HG02943 (cell line): ENCODE measurements at regions not wholly inside any gene's neighbourhood (a gene's known extent, or its start where the extent isn't known, plus 50 kb on each side); places are given as distances from the start of the nearest gene placed in this dataset.
"Not testable (repeated sequence)": the region's sequence is repeated elsewhere in the genome, so short reads cannot be mapped to it uniquely, and the experiment has no call there.

Experiments used
- ATAC-seq: cut with Tn5 transposase; IDR thresholded peaks from one replicate; pipeline ENCODE4 v1.9.1; 2021; ENCODE audit warnings: mild to moderate bottlenecking, low read depth, moderate library complexity; ENCODE audit not compliant: unreplicated experiment

GRCh38 chr10:21041763-21042458, 144.8 kb upstream of the NEBL start:
- no peak for ATAC-seq

GRCh38 chr10:21039721-21040120, 142.6 kb upstream of the NEBL start:
- ATAC-seq: no peak

GRCh38 chr10:21036757-21037156, 139.6 kb upstream of the NEBL start:
- ATAC-seq: no peak

GRCh38 chr10:21034770-21035169, 137.7 kb upstream of the NEBL start:
- ATAC-seq: not testable (repeated sequence)

- no peak for ATAC-seq
Measured at GRCh38 chr10:21034241-21034640, 137.1 kb upstream of the NEBL start.

- ATAC-seq: no peak
Measured at GRCh38 chr10:21032587-21033319, 135.6 kb upstream of the NEBL start.

GRCh38 chr10:21031232-21031795, 134.2 kb upstream of the NEBL start:
- no peak for ATAC-seq

GRCh38 chr10:21030091-21030490, 133.0 kb upstream of the NEBL start:
- no peak for ATAC-seq

- no peak for ATAC-seq
Measured at GRCh38 chr10:21022821-21023220, 125.7 kb upstream of the NEBL start.

GRCh38 chr10:21021843-21022594, 124.9 kb upstream of the NEBL start:
- ATAC-seq: no peak

GRCh38 chr10:21021231-21021630, 124.1 kb upstream of the NEBL start:
- ATAC-seq: no peak

GRCh38 chr10:21020545-21020944, 123.4 kb upstream of the NEBL start:
- ATAC-seq: no peak

- ATAC-seq: no peak
Measured at GRCh38 chr10:21019436-21019835, 122.3 kb upstream of the NEBL start.

GRCh38 chr10:21015851-21016250, 118.7 kb upstream of the NEBL start:
- ATAC-seq: no peak

GRCh38 chr10:21014141-21014540, 117.0 kb upstream of the NEBL start:
- no peak for ATAC-seq

GRCh38 chr10:21011433-21012018, 114.4 kb upstream of the NEBL start:
- ATAC-seq: no peak

- no peak for ATAC-seq
Measured at GRCh38 chr10:21010615-21011014, 113.5 kb upstream of the NEBL start.

GRCh38 chr10:21003240-21003822, 106.2 kb upstream of the NEBL start:
- ATAC-seq: no peak

- ATAC-seq: no peak
Measured at GRCh38 chr10:21002091-21002878, 105.2 kb upstream of the NEBL start.

- ATAC-seq: no peak
Measured at GRCh38 chr10:20999699-21000098, 102.6 kb upstream of the NEBL start.
